ENCODE measurements at regions not wholly inside any gene's neighbourhood (a gene's known extent, or its start where the extent isn't known, plus 50 kb on each side); places are given as distances from the start of the nearest gene placed in this dataset.
"Not testable (repeated sequence)": the region's sequence is repeated elsewhere in the genome, so short reads cannot be mapped to it uniquely, and the experiment has no call there.

DNA sequence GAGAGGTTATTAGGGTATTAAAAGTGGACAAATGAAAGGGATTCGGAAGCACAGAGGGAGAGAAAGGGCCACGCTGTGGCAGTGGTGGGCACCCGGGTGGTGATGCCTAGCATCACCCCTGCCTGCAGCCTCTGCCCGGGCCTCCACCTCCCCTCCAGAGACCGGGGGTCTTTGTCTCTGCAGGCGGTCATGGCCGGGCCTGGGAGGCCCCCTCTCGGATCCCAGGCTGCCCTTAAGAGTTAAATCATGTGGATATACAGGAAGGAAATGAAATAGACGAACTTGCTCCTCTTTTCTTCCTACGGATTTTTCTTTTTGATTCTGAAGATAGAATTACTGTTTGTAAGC lies 319.6 kb downstream of the ZNF536 start:
- no peak for DNase-seq

DNA sequence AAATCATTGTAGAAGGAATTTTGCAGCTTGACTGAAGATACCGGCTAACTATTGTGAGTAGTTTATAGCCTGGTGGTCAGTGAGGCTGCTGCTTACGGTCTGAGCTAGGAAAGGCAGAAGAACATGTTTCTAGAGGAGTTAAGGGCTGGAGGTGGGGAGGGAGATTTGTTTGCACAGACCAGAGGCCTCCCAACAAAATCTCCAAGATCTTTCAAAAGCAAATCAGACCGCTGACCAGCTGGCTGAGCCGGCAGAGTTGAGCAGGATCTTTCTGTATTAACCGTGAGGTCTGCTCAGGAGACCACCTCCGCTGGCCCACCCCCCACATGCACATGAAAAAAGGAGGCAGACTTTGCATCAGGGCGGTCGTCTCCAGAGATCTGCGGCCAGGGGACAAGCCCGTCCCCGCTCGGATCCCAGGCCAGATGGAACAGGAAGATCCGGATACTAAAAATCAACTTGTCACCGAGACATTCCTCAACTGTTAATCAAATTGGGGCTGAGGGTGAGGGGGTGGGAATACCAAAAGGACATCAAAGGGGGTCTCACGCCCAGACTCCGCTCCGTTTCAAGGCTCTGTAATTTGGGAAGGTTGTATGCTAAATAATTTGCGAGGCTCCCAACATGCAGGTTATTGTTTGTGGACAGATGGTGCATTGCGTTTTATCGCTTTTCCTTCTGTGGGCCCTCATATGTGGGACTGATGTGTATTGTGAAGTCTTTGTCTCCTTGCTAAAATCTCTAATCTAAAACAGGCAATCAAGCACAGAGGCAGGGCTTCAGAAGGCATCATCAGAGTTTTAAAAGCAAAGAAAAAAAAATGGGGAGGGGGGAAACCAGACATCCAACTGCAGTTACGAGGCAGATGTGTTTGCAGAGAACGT lies 319.0 kb downstream of the ZNF536 start:
- no peak for DNase-seq

- DNase-seq, result no peak
Measured at GRCh38 chr19:30690525-30690924, 318.3 kb downstream of the ZNF536 start.

- DNase-seq, result no peak
Measured at GRCh38 chr19:30689474-30689873, 317.3 kb downstream of the ZNF536 start.

- DNase-seq, result no peak
Measured at GRCh38 chr19:30688696-30689095, 316.5 kb downstream of the ZNF536 start.

- DNase-seq, result no peak
Measured at GRCh38 chr19:30686826-30687566, 314.8 kb downstream of the ZNF536 start.

GRCh38 chr19:30686176-30686820 lies 314.1 kb downstream of the ZNF536 start:
- DNase-seq, result no peak

- DNase-seq, result no peak
Measured at GRCh38 chr19:30685426-30686000, 313.3 kb downstream of the ZNF536 start.

DNA sequence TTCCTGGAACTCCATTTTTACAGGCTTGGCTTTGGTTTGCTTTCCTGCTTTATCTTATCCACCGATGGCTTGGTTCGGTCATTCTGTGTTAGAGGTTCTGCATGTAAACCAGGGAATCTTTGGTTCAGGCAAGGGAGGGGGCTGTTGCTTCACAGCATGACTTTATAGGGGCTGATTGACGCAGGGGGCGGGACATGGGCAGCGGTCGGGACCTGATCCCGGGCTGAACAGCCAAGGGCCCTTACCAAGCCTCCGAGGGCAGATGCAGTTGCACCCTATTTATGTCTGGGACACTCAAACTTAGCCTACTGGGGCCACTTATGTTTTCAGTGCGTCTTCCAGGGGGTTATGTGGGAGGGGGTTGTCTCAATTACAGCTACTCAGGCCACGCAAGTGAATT lies 312.4 kb downstream of the ZNF536 start:
- DNase-seq, result no peak

- DNase-seq, result peak; percentile 23 to 54 (median 46)
Measured at GRCh38 chr19:30682999-30683536, 310.9 kb downstream of the ZNF536 start.

DNA sequence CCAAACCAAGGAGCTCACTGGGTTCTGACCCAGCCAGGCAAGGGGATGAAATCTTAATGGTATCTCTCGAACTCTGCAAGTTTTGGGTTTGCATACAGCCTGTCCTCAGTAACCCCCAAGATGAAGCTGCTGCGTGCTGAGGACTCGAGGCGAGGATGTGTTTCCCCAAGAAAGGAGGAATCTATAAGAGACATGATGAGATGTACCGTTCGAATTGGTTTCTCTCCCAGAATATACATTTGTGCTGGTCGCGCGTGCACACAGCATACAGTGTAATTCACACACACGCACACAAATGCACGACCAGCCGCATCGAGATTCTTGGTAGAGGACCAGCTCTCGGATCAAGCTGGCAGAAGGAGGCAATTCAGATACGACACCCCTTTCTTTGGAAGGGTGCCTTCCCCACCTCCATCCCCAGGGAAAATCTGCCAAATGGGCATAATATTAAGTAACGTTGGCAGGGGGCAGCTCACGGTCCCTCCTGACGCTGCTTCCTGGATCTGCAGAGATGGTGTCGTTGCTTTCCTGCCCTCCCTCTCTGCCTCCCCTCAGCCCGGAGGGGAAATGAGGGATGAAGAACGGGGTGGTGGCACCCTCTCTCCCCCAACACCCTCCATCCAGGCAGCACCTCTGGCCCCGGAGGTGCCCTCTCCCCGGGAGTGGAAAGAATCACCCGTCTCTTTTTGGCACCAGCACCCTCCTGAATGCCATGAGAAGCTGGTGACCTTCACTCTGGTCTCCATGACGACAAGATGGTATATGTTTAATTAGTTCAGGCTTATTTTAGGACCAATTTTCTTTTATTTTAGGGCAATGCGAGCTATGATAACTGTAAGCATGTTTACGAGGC lies 310.2 kb downstream of the ZNF536 start:
- no peak for DNase-seq

- DNase-seq, result no peak
Measured at GRCh38 chr19:30681162-30682100, 309.2 kb downstream of the ZNF536 start.

DNA sequence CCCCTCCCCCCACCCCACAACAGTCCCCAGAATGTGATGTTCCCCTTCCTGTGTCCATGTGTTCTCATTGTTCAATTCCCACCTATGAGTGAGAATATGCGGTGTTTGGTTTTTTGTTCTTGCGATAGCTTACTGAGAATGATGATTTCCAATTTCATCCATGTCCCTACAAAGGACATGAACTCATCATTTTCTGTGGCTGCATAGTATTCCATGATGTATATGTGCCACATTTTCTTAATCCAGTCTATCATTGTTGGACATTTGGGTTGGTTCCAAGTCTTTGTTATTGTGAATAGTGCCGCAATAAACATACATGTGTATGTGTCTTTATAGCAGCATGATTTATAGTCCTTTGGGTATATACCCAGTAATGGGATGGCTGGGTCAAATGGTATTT lies 308.2 kb downstream of the ZNF536 start:
- not testable (repeated sequence) for DNase-seq

- DNase-seq, result no peak
Measured at GRCh38 chr19:30679789-30680188, 307.6 kb downstream of the ZNF536 start.

GRCh38 chr19:30679153-30679702 lies 307.0 kb downstream of the ZNF536 start:
- no peak for DNase-seq

GRCh38 chr19:30678168-30678567 lies 306.0 kb downstream of the ZNF536 start:
- DNase-seq, result no peak

- no peak for DNase-seq
Measured at GRCh38 chr19:30677702-30678101, 305.5 kb downstream of the ZNF536 start.

DNA sequence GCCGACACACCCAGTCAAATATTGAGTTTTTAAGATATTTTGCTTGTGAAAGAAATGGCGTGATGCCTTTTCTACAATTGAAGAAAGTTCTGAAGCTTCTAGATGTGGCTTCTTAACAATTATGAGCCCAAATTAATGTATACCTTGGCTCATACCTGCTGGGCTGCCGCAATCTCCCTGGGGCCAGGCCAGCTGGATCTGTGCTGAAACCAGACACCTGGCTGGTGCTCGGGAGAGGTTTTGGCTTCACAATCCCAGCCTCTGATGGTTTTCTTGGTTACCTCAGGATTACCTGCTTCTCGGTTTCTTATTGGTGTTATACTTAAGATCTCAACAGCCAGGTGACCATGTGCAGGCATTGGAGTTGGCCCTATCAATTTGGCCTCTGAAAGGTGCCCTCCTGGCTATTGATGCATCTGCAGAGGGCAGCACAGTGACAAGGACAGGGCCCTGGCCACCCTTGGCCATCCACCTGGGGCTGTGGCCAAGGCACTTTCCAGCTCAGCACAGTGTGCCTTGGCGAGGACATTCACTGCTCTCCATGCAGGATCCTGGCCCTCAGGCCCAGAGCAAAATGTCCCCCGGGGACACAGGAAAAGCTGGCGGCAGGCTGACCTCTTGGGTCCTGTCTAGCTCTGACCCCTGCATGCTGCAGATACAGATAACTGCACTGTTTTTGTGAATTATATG lies 305.0 kb downstream of the ZNF536 start:
- DNase-seq, result no peak

DNA sequence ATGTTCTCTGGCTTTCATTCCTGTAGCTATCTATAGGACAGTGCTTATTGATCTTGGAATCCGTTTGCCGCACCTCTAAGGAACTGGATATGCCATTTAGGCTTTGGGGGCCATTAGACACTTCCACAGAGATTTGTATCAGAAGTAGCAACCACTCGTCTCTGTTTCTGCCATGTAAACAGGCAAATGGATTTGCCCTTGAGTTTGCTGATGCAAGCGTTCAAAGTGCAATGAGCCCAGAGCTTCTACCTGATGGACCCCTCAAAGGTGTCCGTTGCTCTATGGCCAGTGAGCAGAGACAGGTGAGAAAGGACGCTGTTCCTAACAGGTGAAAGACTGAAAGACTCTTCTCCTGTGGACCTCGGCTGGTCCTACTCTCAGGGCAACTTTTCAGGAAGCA lies 302.9 kb downstream of the ZNF536 start:
- DNase-seq, result no peak

GRCh38 chr19:30674656-30675055 lies 302.5 kb downstream of the ZNF536 start:
- DNase-seq, result no peak

Measured in NCI-H1417 (cell line).